Globus pallidus (tissue), 1 donor: ENCODE measurements at regions not wholly inside any gene's neighbourhood (a gene's known extent, or its start where the extent isn't known, plus 50 kb on each side); places are given as distances from the start of the nearest gene placed in this dataset.
"Not testable (repeated sequence)": the region's sequence is repeated elsewhere in the genome, so short reads cannot be mapped to it uniquely, and the experiment has no call there.

Experiments
- DNase-seq: peaks from one replicate; pipeline ENCODE4 v3.0.0-alpha.2; 2015; ENCODE audit warnings: low spot score

DNA sequence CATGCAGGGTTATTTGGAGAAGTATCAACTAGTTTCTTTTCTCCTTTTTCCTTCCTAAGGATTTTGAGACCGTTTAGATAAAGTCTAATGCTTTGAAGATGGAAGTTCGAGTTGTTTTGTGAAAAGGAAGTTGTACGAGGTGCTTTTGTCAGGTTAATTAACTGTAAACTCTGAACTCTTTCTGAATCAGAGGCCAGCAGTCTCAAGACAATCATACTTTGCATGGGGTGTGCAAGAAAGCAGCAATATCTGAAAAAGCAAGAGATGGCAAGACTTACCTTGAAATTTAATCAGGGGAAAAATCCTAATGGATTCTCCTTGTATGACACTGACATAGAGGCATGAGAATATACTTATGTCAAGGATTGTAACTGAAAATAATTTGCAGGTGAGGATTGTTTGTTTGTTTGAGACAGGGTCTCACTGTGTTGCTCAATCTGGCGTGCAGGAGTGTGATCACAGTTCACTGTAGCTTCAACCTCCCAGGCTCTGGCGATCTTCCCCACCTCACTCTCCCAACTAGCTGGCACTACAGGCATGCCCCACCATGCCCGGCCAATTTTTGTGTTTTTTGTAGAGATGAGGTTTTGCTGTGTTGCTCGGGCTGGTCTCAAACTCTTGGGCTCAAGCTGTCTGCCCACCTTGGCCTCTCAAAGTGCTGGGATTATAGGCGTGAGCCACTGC is 170.2 kb upstream of the HMGA2 start:
- DNase-seq: no peak

DNA sequence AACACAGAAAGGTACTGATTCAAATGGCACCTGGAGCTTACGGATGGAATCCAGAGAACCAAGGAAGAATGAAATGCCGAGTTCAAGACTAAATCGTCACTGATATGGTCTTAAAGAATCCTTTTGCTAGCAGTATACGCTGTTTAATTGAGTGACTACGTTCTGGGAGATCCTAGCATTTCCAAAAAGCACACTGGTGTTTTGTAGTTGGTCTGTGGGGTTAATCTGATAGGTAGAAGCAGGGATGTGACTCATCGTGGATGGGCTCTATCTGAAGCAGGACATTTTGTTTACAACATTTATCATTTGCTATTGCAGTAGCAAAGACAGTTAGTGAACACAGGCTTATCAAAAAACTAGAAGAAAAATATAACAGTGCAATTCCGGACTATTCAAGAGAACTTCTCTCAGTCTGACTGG is 169.2 kb upstream of the HMGA2 start:
- DNase-seq: no peak

DNA sequence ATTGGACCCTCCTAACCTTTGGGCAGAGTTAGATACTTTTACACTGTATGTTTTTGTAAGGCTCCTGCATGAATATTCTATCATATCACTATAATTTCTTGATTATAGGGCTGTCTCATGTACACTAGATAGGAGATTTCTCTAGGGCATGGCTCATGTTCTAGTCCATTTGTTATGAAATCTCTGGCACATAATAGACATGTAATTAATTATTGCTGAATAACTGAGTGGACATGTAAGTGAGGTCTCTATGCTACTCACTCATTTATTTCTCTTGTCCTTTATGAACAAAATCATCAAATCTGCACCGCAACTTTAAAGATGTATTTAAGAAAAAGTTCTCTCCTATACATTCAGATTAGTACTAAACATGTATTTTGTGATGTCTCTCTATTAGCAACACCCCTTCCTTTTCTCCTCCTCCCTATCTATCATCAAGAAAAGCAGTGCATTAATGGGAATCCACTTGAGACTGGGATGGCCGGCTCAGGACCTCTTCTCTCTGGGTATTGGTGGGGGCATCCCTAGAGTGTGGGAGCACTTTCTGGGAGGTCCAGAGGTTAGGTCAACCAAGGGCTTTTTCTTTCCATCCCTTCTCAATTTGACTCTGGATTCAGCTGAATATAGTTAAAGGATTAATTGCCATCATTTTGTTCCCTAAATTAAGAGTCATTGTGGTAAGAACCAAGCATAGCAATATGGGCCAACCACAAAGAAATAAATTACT is 168.0 kb upstream of the HMGA2 start:
- no peak for DNase-seq

DNA sequence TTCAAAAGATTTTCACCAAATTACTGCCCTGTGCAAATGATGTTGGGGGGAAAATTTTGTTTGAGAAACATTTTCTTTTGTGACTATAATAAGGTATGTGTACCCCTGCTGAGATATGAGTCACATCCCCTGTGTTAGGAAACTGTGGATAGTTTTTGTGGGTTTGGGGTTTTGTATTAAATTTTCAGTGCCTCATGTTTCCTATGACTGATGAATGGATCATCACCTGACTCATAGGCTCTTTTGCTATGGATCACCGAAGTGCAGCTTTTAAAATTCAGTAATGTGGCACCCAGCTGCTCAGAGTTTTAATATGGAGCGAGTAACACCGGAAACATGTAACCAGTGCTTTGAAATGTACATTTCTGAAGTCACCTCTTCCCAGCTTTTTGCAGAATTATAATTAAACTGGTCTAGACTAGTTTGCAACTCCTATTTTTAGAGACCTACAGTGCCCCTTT is 167.4 kb upstream of the HMGA2 start:
- no peak for DNase-seq

DNA sequence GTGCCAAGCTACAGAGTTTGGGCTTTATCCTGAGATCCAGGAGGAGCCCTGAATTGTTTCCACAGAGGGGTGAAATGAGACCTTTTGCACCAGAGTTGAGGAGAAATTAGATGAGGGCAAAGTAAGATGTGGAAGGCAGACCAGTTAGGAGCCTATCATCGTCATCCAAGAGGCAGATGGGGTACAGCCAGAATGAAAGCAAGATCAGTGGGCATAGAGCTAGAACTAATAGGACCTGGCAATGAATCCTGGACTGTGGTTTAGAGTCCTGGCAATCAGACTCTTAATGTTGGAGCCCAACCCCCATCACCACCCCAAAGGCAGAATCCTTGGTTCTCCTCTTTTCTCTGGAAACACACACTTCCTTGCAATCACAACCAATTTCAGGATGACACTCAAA is 166.6 kb upstream of the HMGA2 start:
- DNase-seq: no peak

DNA sequence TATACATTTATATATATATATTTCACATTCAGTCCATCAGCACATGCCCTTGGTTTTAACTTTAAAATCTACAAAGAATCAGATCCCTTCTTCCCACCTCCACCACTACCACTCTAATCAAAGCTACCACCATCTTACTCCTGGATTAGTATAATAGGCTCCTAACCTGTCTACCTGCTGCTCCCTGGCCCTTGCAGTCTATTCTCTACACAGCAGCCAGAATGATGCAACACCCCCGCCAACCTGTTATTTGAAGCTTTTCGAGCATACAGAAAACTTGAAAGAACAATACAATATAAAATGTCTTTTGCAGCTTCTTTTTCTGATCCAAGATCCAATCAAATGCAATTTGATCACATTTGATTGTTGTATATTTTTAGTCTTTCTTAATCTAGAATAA is 165.9 kb upstream of the HMGA2 start:
- no peak for DNase-seq

DNA sequence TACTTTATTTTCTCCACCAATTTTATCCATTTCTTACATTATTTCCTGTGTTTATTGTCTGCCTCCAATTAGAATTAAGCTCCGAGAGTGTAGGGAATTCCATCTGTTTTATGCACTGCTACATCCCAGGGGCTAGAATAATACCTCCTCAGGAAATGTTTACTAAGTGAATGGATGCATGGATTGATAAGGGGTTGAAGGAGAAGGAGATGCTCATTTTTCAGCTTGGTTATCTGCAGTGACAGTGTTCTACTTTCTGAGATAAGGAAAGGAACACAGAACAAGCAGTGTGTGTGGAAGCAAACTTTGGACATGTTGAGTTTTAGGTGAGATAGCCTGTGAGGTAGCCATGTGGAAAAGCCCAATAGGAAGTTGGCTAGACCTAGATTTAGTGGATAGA is 164.6 kb upstream of the HMGA2 start:
- DNase-seq: no peak

DNA sequence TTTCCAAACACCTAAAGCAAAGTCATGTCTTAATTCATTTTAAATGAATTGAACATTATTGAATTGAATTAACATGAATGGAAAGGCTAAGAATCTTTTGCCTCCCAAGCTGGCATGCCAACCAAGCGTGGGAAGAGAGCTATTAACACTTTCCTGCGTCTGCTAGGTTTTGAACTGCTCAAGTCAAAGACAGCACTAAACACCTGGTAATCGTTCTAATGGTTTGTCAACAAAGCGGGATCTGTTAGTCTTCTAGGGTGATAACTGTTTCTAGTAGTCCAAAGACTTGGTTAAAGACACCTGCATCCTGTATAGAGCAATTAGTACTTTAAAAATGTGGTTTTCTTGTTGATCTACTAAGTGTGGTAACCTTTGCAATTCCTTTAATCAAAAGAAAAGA is 164.2 kb upstream of the HMGA2 start:
- DNase-seq: no peak

DNA sequence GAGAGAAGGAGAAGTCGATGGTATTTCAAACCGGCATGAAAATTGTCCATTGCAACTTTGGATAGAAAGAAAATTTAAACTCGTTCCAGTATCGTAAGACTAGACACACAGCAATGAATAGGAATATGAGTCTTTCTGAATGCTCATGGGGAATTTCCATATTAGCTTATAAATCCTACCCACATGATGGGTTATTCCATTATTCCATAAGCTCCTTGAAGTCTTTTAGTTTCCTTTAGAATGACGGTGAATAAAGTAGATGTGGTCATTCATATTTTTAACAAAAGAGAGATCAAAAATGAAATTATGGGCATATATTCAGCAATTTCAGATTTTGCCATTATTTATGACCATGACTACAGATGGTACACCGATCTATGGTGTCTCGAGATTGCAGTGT is 163.4 kb upstream of the HMGA2 start:
- DNase-seq: no peak

DNA sequence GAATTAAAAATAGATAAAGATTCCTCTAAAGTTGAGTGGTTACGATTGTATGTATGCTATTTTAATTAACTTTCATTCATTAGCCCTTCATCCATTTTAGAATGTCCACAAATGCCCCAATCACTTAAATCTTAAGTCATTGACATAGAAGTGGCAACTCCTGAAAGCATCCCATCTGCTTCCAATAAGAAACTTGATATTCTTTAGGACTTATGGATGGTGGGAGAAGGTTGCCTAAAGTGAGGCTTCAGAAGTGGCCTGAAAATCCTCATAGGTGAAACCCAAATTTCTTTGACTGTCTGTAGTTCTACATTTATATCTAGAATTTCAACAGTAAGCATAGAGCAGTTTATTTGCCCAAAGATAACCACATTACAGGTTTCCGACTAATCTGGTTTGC is 161.7 kb upstream of the HMGA2 start:
- DNase-seq: no peak

DNA sequence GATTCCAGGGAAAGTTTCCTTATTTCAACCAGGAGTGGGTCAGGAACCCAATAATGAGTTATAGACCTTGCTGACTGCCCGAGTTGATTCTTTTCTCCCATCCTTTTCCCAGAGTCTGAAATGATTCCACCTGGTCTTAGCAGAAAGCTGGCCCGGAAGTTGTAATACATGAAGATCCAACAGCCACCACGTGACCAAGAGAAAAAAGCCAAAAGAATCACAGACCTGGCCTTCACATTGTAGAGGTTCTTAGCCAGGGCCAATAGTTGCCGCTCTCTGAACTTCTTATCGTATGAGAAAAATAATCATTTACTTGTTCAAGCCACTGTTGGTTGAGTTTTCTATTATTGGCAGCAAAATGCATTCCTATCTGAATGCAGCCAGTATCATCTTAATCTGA is 161.2 kb upstream of the HMGA2 start:
- no peak for DNase-seq

DNA sequence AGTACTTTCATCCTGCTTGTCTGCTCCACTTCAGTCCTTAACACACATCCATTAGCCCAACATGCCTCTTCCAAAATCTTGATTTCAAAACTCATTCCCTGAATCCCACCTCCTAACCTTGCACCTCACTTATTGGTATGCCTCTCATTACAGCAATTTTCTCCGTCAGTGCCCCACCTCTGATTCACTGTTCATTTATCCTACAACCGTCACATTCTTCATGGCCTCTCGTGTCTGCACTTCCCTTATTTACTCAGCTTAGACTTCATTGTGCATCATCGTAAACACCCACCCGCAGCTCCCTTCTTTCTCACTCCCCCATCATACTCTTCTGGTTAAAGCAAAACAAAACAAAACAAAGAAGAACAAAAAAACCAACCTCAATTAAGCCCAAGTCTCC is 160.6 kb upstream of the HMGA2 start:
- no peak for DNase-seq

DNA sequence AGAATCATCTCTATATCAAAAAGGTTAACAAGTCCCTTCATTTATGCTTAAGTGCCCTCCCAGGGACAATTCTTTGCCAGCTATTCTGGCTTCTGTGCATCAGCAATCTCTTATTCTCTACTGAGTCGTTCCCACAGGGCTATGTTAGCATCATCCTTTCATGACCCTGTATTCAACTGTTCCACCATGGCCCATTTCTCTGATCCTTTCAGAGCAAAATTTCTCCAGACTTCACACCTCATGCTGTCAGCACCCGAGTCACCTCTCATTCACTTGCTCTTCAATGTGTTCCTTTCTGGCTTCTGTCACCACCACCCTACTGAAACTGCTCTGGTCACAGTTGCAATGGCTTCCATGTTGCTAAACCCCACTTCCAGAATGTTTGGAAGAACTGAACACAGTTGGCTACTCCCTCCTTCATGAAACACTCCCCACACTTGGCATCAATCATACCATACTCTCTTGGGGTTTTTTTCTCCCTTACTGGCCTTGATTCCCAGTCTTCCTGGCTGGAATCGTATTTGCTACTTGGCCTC is 159.5 kb upstream of the HMGA2 start:
- no peak for DNase-seq

DNA sequence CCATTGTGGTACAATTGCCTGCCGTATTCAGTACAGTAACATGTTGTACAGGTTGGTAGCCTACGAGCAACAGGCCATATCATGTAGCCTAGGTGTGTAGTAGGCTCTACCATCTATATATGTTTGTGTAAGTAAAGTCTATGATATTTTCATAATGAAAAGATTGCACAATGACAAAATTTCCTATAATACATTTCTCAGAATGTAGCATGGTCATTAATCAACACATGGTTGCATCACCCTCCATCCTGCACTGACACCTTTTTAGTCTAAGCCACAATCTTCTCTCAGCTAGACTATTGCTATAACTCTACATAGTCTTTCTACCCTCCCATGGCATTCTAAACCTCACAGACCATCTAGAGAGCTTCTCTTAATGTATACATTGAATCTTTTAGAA is 158.5 kb upstream of the HMGA2 start:
- DNase-seq: no peak

DNA sequence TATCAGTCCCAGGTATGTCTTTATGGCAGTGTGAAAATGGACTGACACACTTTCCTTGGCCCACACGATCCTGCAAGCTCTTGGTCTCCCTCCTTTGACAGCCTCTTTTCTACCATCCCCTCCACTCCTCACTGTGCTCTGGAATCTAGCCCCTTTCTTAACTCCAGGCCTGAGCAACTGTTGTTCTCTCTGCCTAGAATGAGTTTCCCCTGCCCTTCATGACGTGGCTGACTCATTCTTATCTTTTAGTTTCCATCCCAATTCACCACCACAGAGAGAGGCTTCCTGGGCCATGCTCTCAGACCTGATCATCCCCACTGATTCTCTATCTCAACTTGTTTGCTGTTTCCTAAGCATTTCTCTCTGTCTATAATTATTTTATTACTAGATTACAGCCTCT is 157.4 kb upstream of the HMGA2 start:
- no peak for DNase-seq

DNA sequence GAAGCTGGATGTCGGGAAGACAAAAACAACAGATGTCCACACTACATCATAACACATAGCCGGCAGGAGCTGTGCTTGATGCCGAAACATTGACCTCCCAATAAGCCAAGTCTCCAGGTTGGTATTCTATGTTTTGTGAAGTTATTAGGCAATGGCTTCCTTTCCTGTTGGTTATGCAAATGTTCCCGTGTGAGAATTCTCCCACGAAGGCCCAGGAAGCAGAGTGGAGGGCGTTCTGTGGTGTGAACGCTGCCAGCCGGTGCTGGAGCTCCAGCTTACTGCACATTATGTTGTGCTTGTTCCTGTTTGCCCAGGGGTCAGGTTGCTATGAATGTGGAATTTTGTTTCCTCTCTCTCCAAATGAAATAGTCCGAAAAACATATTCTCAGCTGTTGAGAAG is 156.4 kb upstream of the HMGA2 start:
- no peak for DNase-seq

DNA sequence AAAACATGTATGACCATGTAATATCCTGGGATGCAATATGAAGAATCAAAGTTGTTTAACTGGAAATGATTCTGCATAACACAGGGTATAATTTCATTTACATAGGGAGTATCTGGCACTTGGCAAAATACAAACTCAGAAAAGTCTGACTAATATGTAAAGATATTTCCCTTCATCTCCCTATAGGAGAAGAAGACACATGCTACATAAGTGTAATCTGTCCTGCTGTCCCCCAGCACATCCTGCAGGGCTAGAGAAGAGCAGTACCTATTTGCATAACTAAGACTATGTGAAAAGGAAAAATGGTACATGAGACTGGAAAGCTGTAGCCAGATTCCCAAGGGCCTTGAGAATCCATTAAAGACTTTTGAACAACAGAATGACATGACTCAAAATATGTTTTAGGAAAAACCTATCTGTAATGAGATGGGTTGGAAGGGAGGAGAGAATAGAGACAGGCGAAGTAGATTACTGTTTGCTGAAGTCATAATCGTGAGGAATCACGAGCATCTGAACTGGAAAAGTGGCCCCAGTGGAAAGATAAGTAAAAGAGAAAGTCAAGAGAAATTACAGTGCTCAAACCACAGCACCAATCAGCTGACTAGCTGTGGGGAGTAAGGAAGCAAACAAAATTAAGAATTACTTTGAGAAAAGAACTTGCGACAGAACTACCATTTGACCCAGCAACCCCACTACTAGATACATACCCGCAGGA is 155.1 kb upstream of the HMGA2 start:
- DNase-seq: no peak

DNA sequence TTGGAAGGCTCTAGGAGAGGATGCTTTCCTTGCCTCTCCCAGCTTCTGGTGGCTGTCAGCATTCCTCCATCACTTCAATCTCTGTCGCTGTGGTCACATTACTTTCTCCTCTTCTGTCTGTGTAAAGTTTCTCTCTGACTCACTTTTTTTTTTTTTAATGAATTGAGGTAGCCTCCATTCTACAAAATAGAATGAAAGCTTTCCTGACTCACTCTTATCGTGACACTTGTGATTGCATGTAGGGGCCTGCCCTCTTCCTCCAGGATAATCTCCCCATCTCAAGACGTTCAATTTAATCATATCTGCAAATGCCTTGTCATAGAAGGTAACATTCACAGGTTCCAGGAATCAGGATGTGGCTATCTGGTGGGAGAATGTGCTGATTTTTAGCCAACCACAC is 153.5 kb upstream of the HMGA2 start:
- no peak for DNase-seq

DNA sequence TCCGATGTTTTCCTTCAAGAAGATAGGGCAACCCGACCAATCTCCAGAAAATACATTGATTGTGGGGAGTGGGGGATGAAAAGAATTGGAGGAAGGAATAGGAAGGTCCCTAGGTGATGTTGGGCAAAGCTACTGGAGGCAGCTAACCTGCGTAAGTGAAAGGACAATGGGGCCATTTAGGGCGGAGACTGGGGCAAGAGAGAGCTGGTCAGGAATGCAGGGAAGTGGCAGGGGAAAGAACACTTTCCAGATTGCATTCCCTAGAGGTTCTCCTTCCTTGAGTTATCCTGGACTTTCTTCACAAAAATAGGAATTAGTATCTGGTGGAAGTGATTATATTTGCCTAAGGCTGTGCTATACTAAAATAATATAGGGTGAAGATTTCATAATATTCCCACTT is 151.8 kb upstream of the HMGA2 start:
- no peak for DNase-seq

DNA sequence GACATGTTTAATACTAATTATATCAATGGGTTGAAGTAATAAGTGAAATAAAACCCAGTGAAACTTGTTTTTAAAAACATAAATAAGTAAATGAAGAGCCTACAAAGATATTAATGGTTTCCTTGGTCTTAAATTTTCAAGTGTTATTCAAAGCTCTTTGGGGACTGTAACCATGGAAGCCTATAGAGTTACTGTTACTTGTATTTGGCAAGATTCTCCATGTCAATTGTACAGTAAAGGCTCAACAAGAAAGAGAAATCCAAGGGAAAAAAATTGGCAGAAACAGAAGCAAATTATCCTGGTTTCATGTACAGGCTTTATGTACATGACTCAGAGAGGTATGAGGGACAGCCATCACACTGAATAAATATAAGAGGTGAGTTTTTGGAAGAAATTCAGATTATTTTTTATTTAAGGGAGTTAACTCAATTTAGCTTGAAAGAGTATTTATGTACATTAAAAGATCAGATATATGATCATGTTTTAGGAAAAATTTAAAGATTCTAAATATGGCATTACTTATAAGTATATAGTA is 151.1 kb upstream of the HMGA2 start:
- DNase-seq: no peak

DNA sequence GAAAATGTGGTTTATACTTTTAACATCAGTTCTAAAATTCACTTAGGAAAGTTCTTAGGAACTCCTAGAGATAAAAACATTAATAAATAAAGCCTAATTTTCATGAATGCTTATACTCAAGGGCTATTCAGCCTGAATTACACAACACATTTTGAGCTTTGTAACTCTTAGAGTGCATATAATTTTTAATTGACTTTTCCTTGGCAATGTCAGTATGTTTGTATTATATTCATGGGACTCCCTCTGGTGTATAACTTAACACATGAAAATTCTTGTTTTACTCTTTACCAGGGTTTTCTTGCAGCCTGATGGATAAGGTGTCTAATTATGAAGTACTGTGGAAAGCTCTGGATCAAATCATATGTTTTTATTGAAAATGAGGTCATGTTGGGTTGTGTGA is 150.6 kb upstream of the HMGA2 start:
- DNase-seq: no peak

DNA sequence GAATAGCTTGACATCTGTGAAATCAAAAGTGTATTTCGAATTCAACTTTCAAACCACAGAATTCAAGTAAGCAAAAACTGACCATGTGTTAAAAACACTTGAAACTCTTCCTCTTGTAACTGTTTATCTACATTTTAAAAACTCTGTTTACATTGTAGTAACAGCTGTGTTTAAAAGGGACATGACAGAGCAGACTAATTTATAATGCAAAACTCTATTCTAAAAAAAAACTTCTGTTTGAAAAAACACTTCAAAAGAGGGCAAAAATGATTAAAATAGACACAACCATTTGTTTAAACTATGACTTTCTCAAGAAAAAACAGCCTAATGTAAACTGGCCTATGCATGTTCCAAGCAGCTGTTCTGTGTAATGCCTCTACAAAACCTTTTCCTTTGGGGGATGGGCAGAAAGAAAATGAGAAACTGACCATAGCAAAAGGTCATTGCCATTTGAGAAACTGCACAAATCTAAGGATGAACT is 149.1 kb upstream of the HMGA2 start:
- no peak for DNase-seq

DNA sequence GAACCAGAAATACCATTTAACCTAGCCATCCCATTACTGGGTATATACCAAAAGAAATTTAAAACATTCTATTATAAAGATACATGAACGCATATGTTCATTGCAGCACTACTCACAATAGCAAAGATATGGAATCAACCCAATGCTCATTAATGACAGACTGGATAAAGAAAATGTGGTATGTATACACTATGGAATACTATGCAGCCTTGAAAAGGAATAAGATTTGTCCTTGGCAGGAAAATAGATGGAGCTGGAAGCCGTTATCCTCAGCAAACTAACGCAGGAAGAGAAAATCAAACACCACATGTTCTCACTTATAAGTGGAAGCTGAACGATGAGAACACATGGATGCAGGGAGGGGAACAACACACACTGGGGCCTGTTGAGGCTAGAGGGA is 146.1 kb upstream of the HMGA2 start:
- not testable (repeated sequence) for DNase-seq
